GM13977 (cell line): ENCODE measurements at regions not wholly inside any gene's neighbourhood (a gene's known extent, or its start where the extent isn't known, plus 50 kb on each side); places are given as distances from the start of the nearest gene placed in this dataset.

ENCODE experiments used
- DNase-seq: peaks from one replicate; pipeline ENCODE4 v3.0.0; 2012; ENCODE audit warnings: low spot score
- CTCF ChIP-seq: IDR thresholded peaks from 2 replicates; pipeline ENCODE4 v1.5.1; 2012; ENCODE audit warnings: mild to moderate bottlenecking, control low read depth; ENCODE audit not compliant: insufficient read depth; ENCODE audit errors: extremely low read depth, missing control alignments
- in situ Hi-C: fragments of 300-500 bp; cut with MboI; formaldehyde crosslinking; loops from one replicate; pipeline ENCODE4 v1.12.0; 2022; ENCODE audit warnings: low sequenced_read_pairs, low pct_unique_long_range_greater_than_20kb, mixed read lengths, inconsistent platforms; ENCODE audit not compliant: unreplicated experiment

- DNase-seq, result no peak
- in situ Hi-C loops, result no loop called here
- no peak for TF ChIP-seq CTCF
These were observed 659.2 kb downstream of the PCDH7 start for GRCh38 chr4:31379364-31379763.

- in situ Hi-C loops, result no loop called here
- no peak for DNase-seq
- no peak for TF ChIP-seq CTCF
These were observed 663.6 kb downstream of the PCDH7 start for GRCh38 chr4:31383767-31384166.

- in situ Hi-C loops, result no loop called here
- DNase-seq, result no peak
- TF ChIP-seq CTCF, result no peak
These were observed 670.7 kb downstream of the PCDH7 start for GRCh38 chr4:31390849-31391248.

- DNase-seq, result no peak
- in situ Hi-C loops, result no loop called here
- no peak for TF ChIP-seq CTCF
These were observed 671.8 kb downstream of the PCDH7 start for GRCh38 chr4:31391976-31392375.

- in situ Hi-C loops, result no loop called here
- no peak for DNase-seq
- no peak for TF ChIP-seq CTCF
These were observed 672.8 kb downstream of the PCDH7 start for GRCh38 chr4:31392923-31393322.

- TF ChIP-seq CTCF, result no peak
- in situ Hi-C loops, result no loop called here
- DNase-seq, result no peak
These were observed 688.0 kb downstream of the PCDH7 start for GRCh38 chr4:31408121-31408520.

GRCh38 chr4:31411565-31411964 is 691.4 kb downstream of the PCDH7 start:
- in situ Hi-C loops, result no loop called here
- no peak for DNase-seq
- TF ChIP-seq CTCF, result no peak
